Natural killer cell (primary cell): ENCODE measurements at regions not wholly inside any gene's neighbourhood (a gene's known extent, or its start where the extent isn't known, plus 50 kb on each side); places are given as distances from the start of the nearest gene placed in this dataset.

Experiments used
- ATAC-seq, 3 donors: fragments of 150-1000 bp in 2 of 3; fragments of 200-7000 bp in 1 of 3; cut with Tn5 transposase; 1 replicate in 1 of 3; 2 replicates in 2 of 3; pipeline ENCODE4 v1.10.0; 2021; ENCODE audit warnings: mild to moderate bottlenecking in 2 of 3, moderate library complexity in 2 of 3
- DNase-seq, 2 donors: peaks; one replicate each; pipeline versions ENCODE4 v3.0.0 to v3.0.0-alpha.2; 2013 to 2021; ENCODE audit warnings: mixed read lengths in 1 of 2
- H3K27ac ChIP-seq: one replicate; pipeline ENCODE4 v1.5.1; 2013; ENCODE audit warnings: mild to moderate bottlenecking, low read length
- H3K27me3 ChIP-seq: one replicate; pipeline ENCODE4 v1.6.1; 2013; ENCODE audit warnings: low read length; ENCODE audit not compliant: control insufficient read depth, insufficient read depth
- H3K36me3 ChIP-seq: one replicate; pipeline ENCODE4 v1.6.1; 2013; ENCODE audit warnings: low read length; ENCODE audit not compliant: control insufficient read depth, insufficient read depth
- H3K4me1 ChIP-seq: one replicate; pipeline ENCODE4 v1.6.1; 2013; ENCODE audit warnings: low read length; ENCODE audit not compliant: control insufficient read depth, insufficient read depth
- H3K4me3 ChIP-seq: one replicate; pipeline ENCODE4 v1.5.1; 2013; ENCODE audit warnings: low read length
- H3K9me3 ChIP-seq: one replicate; pipeline ENCODE4 v1.6.1; 2013; ENCODE audit warnings: low read length; ENCODE audit not compliant: control insufficient read depth, insufficient read depth
- H3K27ac Mint-ChIP-seq, 2 donors: one replicate each; pipeline ENCODE4 v1.8.0; 2022; ENCODE audit warnings: mild to moderate bottlenecking in 2 of 2, mixed read lengths in 2 of 2, moderate library complexity in 1 of 2
- H3K27me3 Mint-ChIP-seq, 2 donors: one replicate each; pipeline ENCODE4 v1.8.0; 2022; ENCODE audit warnings: low read depth in 2 of 2, mixed read lengths in 2 of 2
- H3K36me3 Mint-ChIP-seq: one replicate; pipeline ENCODE4 v1.8.0; 2022; ENCODE audit warnings: mixed read lengths
- H3K4me1 Mint-ChIP-seq, 2 donors: one replicate each; pipeline ENCODE4 v1.8.0; 2022; ENCODE audit warnings: mixed read lengths in 2 of 2
- H3K4me3 Mint-ChIP-seq: one replicate; pipeline ENCODE4 v1.8.0; 2022; ENCODE audit warnings: mild to moderate bottlenecking, moderate library complexity, mixed read lengths
- H3K9me3 Mint-ChIP-seq, 2 donors: one replicate each; pipeline ENCODE4 v1.8.0; 2022; ENCODE audit warnings: mixed read lengths in 2 of 2
- CTCF ChIP-seq: fragments of 200-600 bp; IDR thresholded peaks from one replicate; pipeline ENCODE4 v1.8.0; 2022; ENCODE audit warnings: antibody characterized with exemption
- WGBS: methylation state at CpG from one replicate; pipeline ENCODE4 v1.1.7; 2013; ENCODE audit warnings: missing lambda C conversion rate; ENCODE audit not compliant: insufficient coverage; 5-methylcytosine and 5-hydroxymethylcytosine counted together
- intact Hi-C: fragments of 100-400 bp; cut with micrococcal nuclease; formaldehyde crosslinking; loops from one replicate; pipeline ENCODE4 v1.14.2; 2022

GRCh38 chr2:120528051-120528692 is 182.2 kb downstream of the INHBB start:
- no peak overlapping the region for H3K4me3 Mint-ChIP-seq
- no peak overlapping the region for H3K27ac Mint-ChIP-seq
- no peaks in the 10 kb centered on the region for H3K4me1 Mint-ChIP-seq
- Histone ChIP-seq H3K9me3 (no peaks in the 10 kb centered on the region), H3K4me3 (no peak overlapping the region), H3K27me3 (no peaks in the 10 kb centered on the region), H3K36me3 (no peaks in the 10 kb centered on the region), H3K4me1 (no peaks in the 10 kb centered on the region), H3K27ac (no peak overlapping the region)
- no peaks in the 10 kb centered on the region for H3K36me3 Mint-ChIP-seq
- H3K9me3 Mint-ChIP-seq: no peaks in the 10 kb centered on the region
- 69% methylated on average over 11 of the region's 11 CpGs for WGBS
- peaks cover 8 to 10% of the 10 kb centered on the region in 2 donors for H3K27me3 Mint-ChIP-seq
- DNase-seq (no peak), ATAC-seq (no peak)
- intact Hi-C loops: no loop called here
- TF ChIP-seq CTCF: no peak

GRCh38 chr2:120528693-120529076 is 182.7 kb downstream of the INHBB start:
- Mint-ChIP-seq H3K36me3 (no peaks in the 10 kb centered on the region), H3K27ac (no peak overlapping the region), H3K9me3 (no peaks in the 10 kb centered on the region), H3K4me1 (no peaks in the 10 kb centered on the region), H3K4me3 (no peak overlapping the region), H3K27me3 (peaks cover 5 to 8% of the 10 kb centered on the region in 2 donors)
- Histone ChIP-seq H3K9me3 (no peaks in the 10 kb centered on the region), H3K4me3 (no peak overlapping the region), H3K27ac (no peak overlapping the region), H3K36me3 (no peaks in the 10 kb centered on the region), H3K4me1 (no peaks in the 10 kb centered on the region), H3K27me3 (no peaks in the 10 kb centered on the region)
- DNase-seq (no peak), ATAC-seq (no peak)
- intact Hi-C loops: no loop called here
- TF ChIP-seq CTCF: no peak
- 81% methylated on average over 7 of the region's 7 CpGs for WGBS

- peaks cover 0 to 8% of the 10 kb centered on the region in 2 donors for H3K27me3 Mint-ChIP-seq
- H3K4me3 ChIP-seq: no peak overlapping the region
- intact Hi-C loops: no loop called here
- H3K9me3 ChIP-seq: no peaks in the 10 kb centered on the region
- WGBS: 84% methylated on average over 4 of the region's 4 CpGs
- DNase-seq (no peak), ATAC-seq (no peak)
- TF ChIP-seq CTCF: no peak
- no peaks in the 10 kb centered on the region for H3K36me3 ChIP-seq
- no peak overlapping the region for H3K4me3 Mint-ChIP-seq
- H3K36me3 Mint-ChIP-seq: no peaks in the 10 kb centered on the region
- no peaks in the 10 kb centered on the region for H3K4me1 Mint-ChIP-seq
- H3K9me3 Mint-ChIP-seq: no peaks in the 10 kb centered on the region
- H3K27ac Mint-ChIP-seq: no peak overlapping the region
- no peaks in the 10 kb centered on the region for H3K27me3 ChIP-seq
- no peak overlapping the region for H3K27ac ChIP-seq
- H3K4me1 ChIP-seq: no peaks in the 10 kb centered on the region
Measured at GRCh38 chr2:120530781-120531180, 184.8 kb downstream of the INHBB start.

GRCh38 chr2:120531365-120531764 is 185.4 kb downstream of the INHBB start:
- DNase-seq (no peak), ATAC-seq (no peak)
- intact Hi-C loops: no loop called here
- Histone ChIP-seq H3K9me3 (no peaks in the 10 kb centered on the region), H3K27me3 (no peaks in the 10 kb centered on the region), H3K4me3 (no peak overlapping the region), H3K27ac (no peak overlapping the region), H3K4me1 (no peaks in the 10 kb centered on the region), H3K36me3 (no peaks in the 10 kb centered on the region)
- Mint-ChIP-seq H3K4me3 (no peak overlapping the region), H3K27me3 (peaks cover 0 to 8% of the 10 kb centered on the region in 2 donors), H3K36me3 (no peaks in the 10 kb centered on the region), H3K9me3 (no peaks in the 10 kb centered on the region), H3K27ac (no peak overlapping the region), H3K4me1 (no peaks in the 10 kb centered on the region)
- TF ChIP-seq CTCF: no peak
